Endothelial cell of umbilical vein (primary cell): ENCODE measurements at regions not wholly inside any gene's neighbourhood (a gene's known extent, or its start where the extent isn't known, plus 50 kb on each side); places are given as distances from the start of the nearest gene placed in this dataset.
"Not testable (repeated sequence)": the region's sequence is repeated elsewhere in the genome, so short reads cannot be mapped to it uniquely, and the experiment has no call there.

Experiments
- CTCF ChIP-seq, 2 donors: IDR thresholded peaks; 1 replicate in 1 of 2; 2 replicates in 1 of 2; pipeline ENCODE4 v1.5.1; 2011; ENCODE audit warnings: low read length in 2 of 2, mild to moderate bottlenecking in 2 of 2, moderate library complexity in 2 of 2, control low read depth in 1 of 2, inconsistent platforms in 1 of 2, low read depth in 1 of 2; ENCODE audit not compliant: insufficient read depth in 1 of 2; ENCODE audit errors: extremely low read depth in 1 of 2
- EZH2 ChIP-seq: IDR thresholded peaks from 2 replicates; pipeline ENCODE4 v1.6.1; 2012; ENCODE audit warnings: borderline replicate concordance, low read depth, mild to moderate bottlenecking, moderate library complexity, low read length, inconsistent platforms; ENCODE audit not compliant: severe bottlenecking
- FOS ChIP-seq: IDR thresholded peaks from 2 replicates; pipeline ENCODE4 v1.6.1; 2011; ENCODE audit warnings: mild to moderate bottlenecking, low read length, moderate library complexity, borderline replicate concordance; ENCODE audit not compliant: insufficient read depth
- GATA2 ChIP-seq: IDR thresholded peaks from 2 replicates; pipeline ENCODE4 v1.7.0; 2011; ENCODE audit warnings: low read depth, mild to moderate bottlenecking, moderate library complexity, mixed read lengths, low read length; ENCODE audit not compliant: insufficient read length, insufficient read depth
- MAX ChIP-seq: IDR thresholded peaks from 2 replicates; pipeline ENCODE4 v1.6.1; 2011; ENCODE audit not compliant: insufficient read depth, insufficient read length
- POLR2A ChIP-seq: IDR thresholded peaks from 2 replicates; pipeline ENCODE4 v1.6.1; 2012; ENCODE audit warnings: low read depth, mild to moderate bottlenecking, control low read depth, low read length
- POLR2AphosphoS5 ChIP-seq: IDR thresholded peaks from 2 replicates; pipeline ENCODE4 v1.6.1; 2012; ENCODE audit warnings: low read depth, mild to moderate bottlenecking, control low read depth, low read length, moderate library complexity; ENCODE audit not compliant: insufficient read depth

GRCh38 chr16:29159603-29160002 is 174.8 kb downstream of the LAT start:
- not testable (repeated sequence) for TF ChIP-seq CTCF (IDR thresholded peaks at IDR 0.05; ENCODE audit: extremely low read depth in 1 of 2, insufficient read depth in 1 of 2, low read depth in 1 of 2, low read length in 2 of 2); MAX; POLR2A; POLR2AphosphoS5; EZH2; FOS; GATA2
